H1 (cell line): ENCODE measurements at regions not wholly inside any gene's neighbourhood (a gene's known extent, or its start where the extent isn't known, plus 50 kb on each side); places are given as distances from the start of the nearest gene placed in this dataset.

Experiments
- CTCF ChIA-PET: fragments of 300-600 bp; sonication (Branson Sonifier 250); formaldehyde crosslinking; loops from one replicate; lab custom pipeline; 2021; ENCODE audit not compliant: partially characterized antibody; lab: Charles Lee
- POLR2A ChIA-PET: fragments of 300-600 bp; sonication (Branson Sonifier 250); formaldehyde crosslinking; loops from one replicate; lab custom pipeline; 2021; ENCODE audit warnings: inconsistent platforms; ENCODE audit not compliant: partially characterized antibody; lab: Charles Lee
- DNase-seq, 2 experiments: peaks; one replicate each; pipeline versions ENCODE4 v3.0.0 to v3.0.0-alpha.2; 2010 to 2022; ENCODE audit warnings: low spot score in 2 of 2, low read depth in 1 of 2, mixed read lengths in 1 of 2
- FAIRE-seq: peaks from 2 replicates; lab custom pipeline; 2011; peaks lifted over from hg19 to GRCh38; lab: Jason Lieb, UNC
- H2AFZ ChIP-seq: 2 replicates; pipeline ENCODE4 v1.8.1; 2012; ENCODE audit warnings: low read length, inconsistent platforms
- H2AK5ac ChIP-seq: 2 replicates; pipeline ENCODE4 v1.6.1; 2013; ENCODE audit warnings: low read depth, low read length
- H2BK120ac ChIP-seq: replicated peaks from 2 replicates; pipeline ENCODE3; 2013; ENCODE audit warnings: low read depth, low read length, inconsistent platforms
- H2BK12ac ChIP-seq: 2 replicates; pipeline ENCODE4 v1.6.1; 2013; ENCODE audit warnings: low read depth, low read length
- H2BK15ac ChIP-seq: 2 replicates; pipeline ENCODE4 v1.6.1; 2013; ENCODE audit warnings: low read length
- H2BK20ac ChIP-seq: 2 replicates; pipeline ENCODE4 v1.6.1; 2013; ENCODE audit warnings: low read length
- H2BK5ac ChIP-seq: 2 replicates; pipeline ENCODE4 v1.6.1; 2013; ENCODE audit warnings: low read depth, low read length
- H3K14ac ChIP-seq: 2 replicates; pipeline ENCODE4 v1.6.1; 2013; ENCODE audit warnings: inconsistent platforms; ENCODE audit not compliant: insufficient read length
- H3K18ac ChIP-seq: 2 replicates; pipeline ENCODE4 v1.6.1; 2013; ENCODE audit warnings: low read length; ENCODE audit errors: extremely low read depth
- H3K23ac ChIP-seq: 2 replicates; pipeline ENCODE4 v1.6.1; 2013; ENCODE audit warnings: inconsistent platforms; ENCODE audit not compliant: insufficient read length
- H3K23me2 ChIP-seq: 2 replicates; pipeline ENCODE4 v1.6.1; 2013; ENCODE audit warnings: low read depth, low read length
- H3K27ac ChIP-seq: 2 replicates; pipeline ENCODE4 v1.6.1; 2011; ENCODE audit warnings: low read depth, low read length, inconsistent platforms
- H3K27me3 ChIP-seq, 4 experiments: replicated peaks in 1 of 4; 1 replicate in 1 of 4; 2 replicates in 3 of 4; pipeline versions ENCODE4 v1.6.1 to v1.8.1; 2011 to 2013; ENCODE audit warnings: low read length in 3 of 4, mild to moderate bottlenecking in 3 of 4, inconsistent platforms in 2 of 4, mixed read lengths in 2 of 4, moderate library complexity in 1 of 4; ENCODE audit not compliant: control insufficient read depth in 3 of 4, insufficient read depth in 3 of 4; ENCODE audit errors: extremely low read depth in 1 of 4
- H3K36me3 ChIP-seq, 4 experiments: 2 replicates each; pipeline versions ENCODE4 v1.6.1 to v1.8.1; 2011 to 2013; ENCODE audit warnings: mild to moderate bottlenecking in 4 of 4, low read length in 3 of 4, moderate library complexity in 2 of 4, control low read depth in 1 of 4, inconsistent platforms in 1 of 4; ENCODE audit not compliant: insufficient read depth in 4 of 4, control insufficient read depth in 2 of 4
- H3K4ac ChIP-seq: replicated peaks from 2 replicates; pipeline ENCODE3; 2013; ENCODE audit warnings: low read length, low read depth, mixed read lengths, inconsistent platforms; ENCODE audit not compliant: insufficient read length
- H3K4me1 ChIP-seq, 4 experiments: replicated peaks in 1 of 4; 1 replicate in 1 of 4; 2 replicates in 3 of 4; pipeline versions ENCODE4 v1.6.1 to v1.8.1; 2011 to 2013; ENCODE audit warnings: low read length in 3 of 4, inconsistent platforms in 2 of 4, mixed read lengths in 1 of 4; ENCODE audit not compliant: insufficient read depth in 4 of 4, control insufficient read depth in 3 of 4
- H3K4me2 ChIP-seq, 2 experiments: 2 replicates each; pipeline versions ENCODE4 v1.6.1 to v1.8.1; 2011 to 2013; ENCODE audit warnings: low read depth in 2 of 2, low read length in 2 of 2, control low read depth in 1 of 2, inconsistent platforms in 1 of 2, mild to moderate bottlenecking in 1 of 2; ENCODE audit not compliant: insufficient read depth in 1 of 2
- H3K4me3 ChIP-seq, 4 experiments: fragments of 200-600, 300-600 bp in 1 of 4; sonication (generic), shearing (Covaris generic), sonication (Bioruptor Twin) in 1 of 4; 2 replicates each; pipeline versions ENCODE4 v1.5.1 to v1.8.1; 2011 to 2016; ENCODE audit warnings: low read length in 4 of 4, low read depth in 3 of 4, control low read depth in 2 of 4, inconsistent platforms in 2 of 4, mild to moderate bottlenecking in 2 of 4, mixed read lengths in 1 of 4, moderate library complexity in 1 of 4; ENCODE audit not compliant: insufficient read depth in 2 of 4; ENCODE audit errors: extremely low read depth in 1 of 4
- H3K56ac ChIP-seq: replicated peaks from 2 replicates; pipeline ENCODE3; 2013; ENCODE audit warnings: low read depth, mild to moderate bottlenecking, mixed read lengths, low read length, inconsistent platforms; ENCODE audit not compliant: insufficient read length
- H3K79me1 ChIP-seq: 2 replicates; pipeline ENCODE4 v1.6.1; 2013; ENCODE audit warnings: low read depth, low read length, control low read depth
- H3K79me2 ChIP-seq, 2 experiments: 2 replicates each; pipeline versions ENCODE4 v1.6.1 to v1.8.1; 2012 to 2013; ENCODE audit warnings: low read length in 2 of 2, mild to moderate bottlenecking in 2 of 2, inconsistent platforms in 1 of 2; ENCODE audit not compliant: insufficient read depth in 2 of 2, control insufficient read depth in 1 of 2
- H3K9ac ChIP-seq, 4 experiments: replicated peaks in 1 of 4; 1 replicate in 1 of 4; 2 replicates in 3 of 4; pipeline versions ENCODE4 v1.6.1 to v1.8.1; 2011 to 2013; ENCODE audit warnings: low read depth in 3 of 4, low read length in 3 of 4, control low read depth in 2 of 4, mild to moderate bottlenecking in 2 of 4, moderate library complexity in 2 of 4, inconsistent platforms in 1 of 4; ENCODE audit errors: extremely low read depth in 1 of 4
- H3K9me3 ChIP-seq, 2 experiments: 2 replicates each; pipeline versions ENCODE4 v1.6.1 to v1.8.1; 2012 to 2013; ENCODE audit warnings: mild to moderate bottlenecking in 2 of 2, moderate library complexity in 2 of 2, control low read depth in 1 of 2, inconsistent platforms in 1 of 2, low read depth in 1 of 2, low read length in 1 of 2, mixed read lengths in 1 of 2; ENCODE audit not compliant: insufficient read depth in 2 of 2
- H4K20me1 ChIP-seq, 2 experiments: replicated peaks in 1 of 2; 2 replicates each; pipeline versions ENCODE3 to v1.8.1; 2011 to 2013; ENCODE audit warnings: inconsistent platforms in 2 of 2, low read length in 2 of 2, mild to moderate bottlenecking in 1 of 2; ENCODE audit not compliant: insufficient read depth in 2 of 2, control insufficient read depth in 1 of 2
- H4K5ac ChIP-seq: 2 replicates; pipeline ENCODE4 v1.6.1; 2013; ENCODE audit warnings: low read length, low read depth, mixed read lengths, inconsistent platforms; ENCODE audit not compliant: insufficient read length
- H4K8ac ChIP-seq: 2 replicates; pipeline ENCODE4 v1.8.0; 2013; ENCODE audit warnings: mild to moderate bottlenecking, moderate library complexity, low read length, inconsistent platforms; ENCODE audit not compliant: insufficient read depth; ENCODE audit errors: extremely low read depth
- H4K91ac ChIP-seq: replicated peaks from 2 replicates; pipeline ENCODE3; 2013; ENCODE audit warnings: low read length, mixed read lengths, inconsistent platforms; ENCODE audit not compliant: insufficient read length
- CBX5 ChIP-seq: fragments of 300-800, 300-1000 bp; sonication (generic); IDR thresholded peaks from 2 replicates; pipeline ENCODE4 v1.7.1; 2016; ENCODE audit warnings: antibody characterized with exemption, low read length, low read depth
- HDAC6 ChIP-seq: IDR thresholded peaks from one replicate; pipeline ENCODE4 v1.7.1; 2012; ENCODE audit warnings: low read depth, mild to moderate bottlenecking, inconsistent platforms, low read length, moderate library complexity
- JUND ChIP-seq: IDR thresholded peaks from 2 replicates; pipeline ENCODE4 v1.6.1; 2011; ENCODE audit warnings: mild to moderate bottlenecking, improper control_type of control experiment, low read length
- RXRA ChIP-seq: IDR thresholded peaks from 2 replicates; pipeline ENCODE4 v1.6.1; 2011; ENCODE audit warnings: low read depth, mild to moderate bottlenecking, low read length, moderate library complexity; ENCODE audit not compliant: insufficient read depth
- SIN3A ChIP-seq, 2 experiments: IDR thresholded peaks in 1 of 2; conservative IDR thresholded peaks in 1 of 2; 2 replicates each; pipeline ENCODE4 v1.6.1; 2011 to 2012; ENCODE audit warnings: low read length in 2 of 2, improper control_type of control experiment in 1 of 2, low read depth in 1 of 2, mild to moderate bottlenecking in 1 of 2
- SRF ChIP-seq: IDR thresholded peaks from 2 replicates; pipeline ENCODE4 v1.6.1; 2011; ENCODE audit warnings: mild to moderate bottlenecking, low read depth, low read length, moderate library complexity
- WGBS, 2 experiments: shearing (Covaris generic) in 1 of 2; methylation state at CpG; one replicate each; pipeline versions ENCODE4 v1.1.6 to v1.1.7; 2013 to 2015; ENCODE audit warnings: low lambda C conversion rate in 2 of 2, mixed read lengths in 2 of 2, inconsistent platforms in 1 of 2, low coverage in 1 of 2, missing lambda C conversion rate in 1 of 2; ENCODE audit not compliant: insufficient replicate concordance in 2 of 2, insufficient coverage in 1 of 2, insufficient read length in 1 of 2; ENCODE audit errors: extremely low coverage in 1 of 2, missing lambda C conversion rate in 1 of 2; 5-methylcytosine and 5-hydroxymethylcytosine counted together

DNA sequence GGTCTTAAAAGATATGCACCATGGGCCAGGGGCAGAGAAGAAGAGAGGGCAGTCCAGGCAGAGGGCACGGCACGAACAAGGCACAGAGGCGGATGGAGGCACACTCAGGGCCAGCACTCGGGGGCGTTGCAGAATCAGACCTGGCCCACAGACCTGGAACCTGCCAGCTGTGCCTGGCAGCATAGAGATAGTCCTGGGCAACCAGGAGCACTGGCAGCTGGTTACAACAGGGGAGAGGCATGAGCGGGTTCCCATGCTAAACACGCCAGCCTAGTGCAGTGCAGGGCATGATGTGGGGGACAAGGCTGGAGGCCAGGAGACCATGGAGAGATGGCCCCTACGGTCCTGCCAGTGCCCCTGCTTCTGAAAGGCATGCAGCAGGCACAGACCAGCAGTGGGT is 56.9 kb upstream of the RBFOX3 start:
- no peak overlapping the region for H4K8ac ChIP-seq
- ChIA-PET POLR2A (no interaction called here), CTCF (interaction anchor here (0.9 to 4.8 kb wide), 5 partner anchors 8 to 275 kb away, joined by 3 to 29 read pairs (median 4); no protein-coding TSS in a partner anchor)
- H2BK12ac ChIP-seq, result no peak overlapping the region
- no peak overlapping the region for H3K56ac ChIP-seq
- no peak overlapping the region for H2BK20ac ChIP-seq
- H3K14ac ChIP-seq, result no peak overlapping the region
- no peak for FAIRE-seq
- no peak overlapping the region for H4K91ac ChIP-seq
- H3K27me3 ChIP-seq, result no peaks in the 10 kb centered on the region; a peak in 2 of 7 replicates
- H3K79me1 ChIP-seq, result no peaks in the 10 kb centered on the region
- no peak overlapping the region for H3K4ac ChIP-seq
- H4K20me1 ChIP-seq, result peaks cover 0 to 1% of the 10 kb centered on the region in 2 experiments
- no peak overlapping the region for H3K4me3 ChIP-seq
- no peak overlapping the region for H3K4me2 ChIP-seq
- H3K4me1 ChIP-seq, result peaks cover 2 to 10% (median 4%) of the 10 kb centered on the region in 4 experiments; a peak in 5 of 7 replicates
- H3K18ac ChIP-seq, result no peak overlapping the region
- H3K27ac ChIP-seq, result no peak overlapping the region
- H2BK120ac ChIP-seq, result no peak overlapping the region
- no peak for DNase-seq
- no peak overlapping the region for H2BK15ac ChIP-seq
- WGBS, 2 experiments, result 84% methylated on average over 8 of the region's 8 CpGs; no CpG with 5 or more reads in 1 of the 2 experiments
- H3K23ac ChIP-seq, result no peak overlapping the region
- H3K23me2 ChIP-seq, result no peaks in the 10 kb centered on the region; the same call in 1 of the 2 replicates
- no peak overlapping the region for H2BK5ac ChIP-seq
- H3K79me2 ChIP-seq, result no peaks in the 10 kb centered on the region
- H4K5ac ChIP-seq, result no peak overlapping the region
- H3K9ac ChIP-seq, result no peak overlapping the region
- TF ChIP-seq RXRA, result no peak
- no peak for TF ChIP-seq SIN3A (conservative IDR thresholded peaks at IDR 0.05 in 1 of 2, IDR thresholded peaks at IDR 0.05 in 1 of 2; ENCODE audit: low read depth in 1 of 2, low read length in 2 of 2)
- no peak for TF ChIP-seq JUND
- TF ChIP-seq CBX5, result no peak
- TF ChIP-seq SRF, result no peak
- TF ChIP-seq HDAC6, result no peak
- H3K9me3 ChIP-seq, result peaks cover 0 to 1% of the 10 kb centered on the region in 2 experiments; a peak in 2 of 4 replicates
- no peaks in the 10 kb centered on the region for H3K36me3 ChIP-seq
- no peak overlapping the region for H2AFZ ChIP-seq
- H2AK5ac ChIP-seq, result no peak overlapping the region
